ENCODE measurements at regions not wholly inside any gene's neighbourhood (a gene's known extent, or its start where the extent isn't known, plus 50 kb on each side); places are given as distances from the start of the nearest gene placed in this dataset.

- Histone ChIP-seq H3K9ac (ENCODE audit: low read length) (no peak overlapping the region), H3K9me3 (ENCODE audit: control insufficient read depth, low read length) (no peaks in the 10 kb centered on the region), H3K4me3 (ENCODE audit: low read length) (no peak overlapping the region), H3K27me3 (ENCODE audit: control insufficient read depth, insufficient read depth, low read length) (no peaks in the 10 kb centered on the region), H3K36me3 (ENCODE audit: control insufficient read depth, insufficient read depth, low read length) (no peaks in the 10 kb centered on the region), H3K4me1 (ENCODE audit: control insufficient read depth, insufficient read depth, low read length) (no peaks in the 10 kb centered on the region)
These were observed 56.6 kb upstream of the KIRREL3 start for GRCh38 chr11:127057126-127057525.

GRCh38 chr11:127056338-127056971 lies 55.9 kb upstream of the KIRREL3 start:
- no peaks in the 10 kb centered on the region for H3K27me3 ChIP-seq (ENCODE audit: control insufficient read depth, insufficient read depth, low read length)
- no peaks in the 10 kb centered on the region for H3K9me3 ChIP-seq (ENCODE audit: control insufficient read depth, low read length)
- H3K4me1 ChIP-seq (ENCODE audit: control insufficient read depth, insufficient read depth, low read length) = no peaks in the 10 kb centered on the region
- no peaks in the 10 kb centered on the region for H3K36me3 ChIP-seq (ENCODE audit: control insufficient read depth, insufficient read depth, low read length)
- H3K4me3 ChIP-seq (ENCODE audit: low read length) = no peak overlapping the region
- H3K9ac ChIP-seq (ENCODE audit: low read length) = no peak overlapping the region

GRCh38 chr11:127055236-127055635 lies 54.7 kb upstream of the KIRREL3 start:
- Histone ChIP-seq H3K36me3 (ENCODE audit: control insufficient read depth, insufficient read depth, low read length) (no peaks in the 10 kb centered on the region), H3K27me3 (ENCODE audit: control insufficient read depth, insufficient read depth, low read length) (no peaks in the 10 kb centered on the region), H3K4me1 (ENCODE audit: control insufficient read depth, insufficient read depth, low read length) (no peaks in the 10 kb centered on the region), H3K9me3 (ENCODE audit: control insufficient read depth, low read length) (no peaks in the 10 kb centered on the region), H3K4me3 (ENCODE audit: low read length) (no peak overlapping the region), H3K9ac (ENCODE audit: low read length) (no peak overlapping the region)

GRCh38 chr11:127054153-127054552 lies 53.6 kb upstream of the KIRREL3 start:
- Histone ChIP-seq H3K36me3 (ENCODE audit: control insufficient read depth, insufficient read depth, low read length) (no peaks in the 10 kb centered on the region), H3K4me1 (ENCODE audit: control insufficient read depth, insufficient read depth, low read length) (no peaks in the 10 kb centered on the region), H3K9ac (ENCODE audit: low read length) (no peak overlapping the region), H3K4me3 (ENCODE audit: low read length) (no peak overlapping the region), H3K9me3 (ENCODE audit: control insufficient read depth, low read length) (no peaks in the 10 kb centered on the region), H3K27me3 (ENCODE audit: control insufficient read depth, insufficient read depth, low read length) (no peaks in the 10 kb centered on the region)

- Histone ChIP-seq H3K4me3 (ENCODE audit: low read length) (no peak overlapping the region), H3K9ac (ENCODE audit: low read length) (no peak overlapping the region), H3K27me3 (ENCODE audit: control insufficient read depth, insufficient read depth, low read length) (no peaks in the 10 kb centered on the region), H3K9me3 (ENCODE audit: control insufficient read depth, low read length) (no peaks in the 10 kb centered on the region), H3K4me1 (ENCODE audit: control insufficient read depth, insufficient read depth, low read length) (no peaks in the 10 kb centered on the region), H3K36me3 (ENCODE audit: control insufficient read depth, insufficient read depth, low read length) (no peaks in the 10 kb centered on the region)
These were observed 51.8 kb upstream of the KIRREL3 start for GRCh38 chr11:127052404-127052803.
